ENCODE measurements at regions not wholly inside any gene's neighbourhood (a gene's known extent, or its start where the extent isn't known, plus 50 kb on each side); places are given as distances from the start of the nearest gene placed in this dataset.

- TF ChIP-seq TOX (CRISPR knock-in tag; IDR thresholded peaks at IDR 0.05; ENCODE audit: borderline replicate concordance) (no peak), ZFP30 (CRISPR knock-in tag; IDR thresholded peaks at IDR 0.05) (no peak), BACH2 (CRISPR knock-in tag; IDR thresholded peaks at IDR 0.05; ENCODE audit: borderline replicate concordance) (no peak), ZC3H10 (CRISPR knock-in tag; IDR thresholded peaks at IDR 0.05) (no peak), ZFP3 (CRISPR knock-in tag; IDR thresholded peaks at IDR 0.05) (no peak), TCF4 (CRISPR knock-in tag; IDR thresholded peaks at IDR 0.05; ENCODE audit: borderline replicate concordance) (no peak), ARNTL (CRISPR knock-in tag; IDR thresholded peaks at IDR 0.05; ENCODE audit: borderline replicate concordance, low read depth) (no peak), ZNF565 (CRISPR knock-in tag; conservative IDR thresholded peaks at IDR 0.05; ENCODE audit: low read depth) (no peak), PPARA (CRISPR knock-in tag; IDR thresholded peaks at IDR 0.05; ENCODE audit: borderline replicate concordance) (no peak), ESRRG (CRISPR knock-in tag; IDR thresholded peaks at IDR 0.05) (no peak), PATZ1 (CRISPR knock-in tag; IDR thresholded peaks at IDR 0.05; ENCODE audit: borderline replicate concordance) (no peak), GLIS3 (CRISPR knock-in tag; IDR thresholded peaks at IDR 0.05) (no peak), OSR1 (CRISPR knock-in tag; IDR thresholded peaks at IDR 0.05) (no peak), CSRNP3 (CRISPR knock-in tag; IDR thresholded peaks at IDR 0.05) (no peak), TSHZ2 (CRISPR knock-in tag; IDR thresholded peaks at IDR 0.05) (no peak), ZNF70 (CRISPR knock-in tag; IDR thresholded peaks at IDR 0.05) (no peak), ISL1 (CRISPR knock-in tag; IDR thresholded peaks at IDR 0.05) (no peak)
- ATAC-seq, result no peak
Measured at GRCh38 chr4:130329036-130329435, 1233.1 kb downstream of the C4orf33 start.

- no peak for ATAC-seq
- no peak for TF ChIP-seq RARB (CRISPR knock-in tag; IDR thresholded peaks at IDR 0.05)
- TF ChIP-seq CSRNP3 (CRISPR knock-in tag; IDR thresholded peaks at IDR 0.05), result no peak
Measured at GRCh38 chr4:130333241-130333759, 1237.3 kb downstream of the C4orf33 start.

- ATAC-seq, result no peak
- TF ChIP-seq RARB (CRISPR knock-in tag; IDR thresholded peaks at IDR 0.05) (no peak), ISL1 (CRISPR knock-in tag; IDR thresholded peaks at IDR 0.05) (no peak), ARNTL (CRISPR knock-in tag; IDR thresholded peaks at IDR 0.05; ENCODE audit: borderline replicate concordance, low read depth) (no peak), ZNF70 (CRISPR knock-in tag; IDR thresholded peaks at IDR 0.05) (no peak), TOX (CRISPR knock-in tag; IDR thresholded peaks at IDR 0.05; ENCODE audit: borderline replicate concordance) (no peak), TSHZ2 (CRISPR knock-in tag; IDR thresholded peaks at IDR 0.05) (no peak), ESRRG (CRISPR knock-in tag; IDR thresholded peaks at IDR 0.05) (no peak), BACH2 (CRISPR knock-in tag; IDR thresholded peaks at IDR 0.05; ENCODE audit: borderline replicate concordance) (no peak), TCF4 (CRISPR knock-in tag; IDR thresholded peaks at IDR 0.05; ENCODE audit: borderline replicate concordance) (no peak), CSDC2 (CRISPR knock-in tag; IDR thresholded peaks at IDR 0.05) (no peak), ZC3H10 (CRISPR knock-in tag; IDR thresholded peaks at IDR 0.05) (no peak), OSR1 (CRISPR knock-in tag; IDR thresholded peaks at IDR 0.05) (no peak), CSRNP3 (CRISPR knock-in tag; IDR thresholded peaks at IDR 0.05) (no peak), PPARA (CRISPR knock-in tag; IDR thresholded peaks at IDR 0.05; ENCODE audit: borderline replicate concordance) (no peak), ZFP30 (CRISPR knock-in tag; IDR thresholded peaks at IDR 0.05) (no peak), GLIS3 (CRISPR knock-in tag; IDR thresholded peaks at IDR 0.05) (no peak)
Measured at GRCh38 chr4:130335417-130336194, 1239.7 kb downstream of the C4orf33 start.
